ENCODE measurements at regions not wholly inside any gene's neighbourhood (a gene's known extent, or its start where the extent isn't known, plus 50 kb on each side); places are given as distances from the start of the nearest gene placed in this dataset.

DNA sequence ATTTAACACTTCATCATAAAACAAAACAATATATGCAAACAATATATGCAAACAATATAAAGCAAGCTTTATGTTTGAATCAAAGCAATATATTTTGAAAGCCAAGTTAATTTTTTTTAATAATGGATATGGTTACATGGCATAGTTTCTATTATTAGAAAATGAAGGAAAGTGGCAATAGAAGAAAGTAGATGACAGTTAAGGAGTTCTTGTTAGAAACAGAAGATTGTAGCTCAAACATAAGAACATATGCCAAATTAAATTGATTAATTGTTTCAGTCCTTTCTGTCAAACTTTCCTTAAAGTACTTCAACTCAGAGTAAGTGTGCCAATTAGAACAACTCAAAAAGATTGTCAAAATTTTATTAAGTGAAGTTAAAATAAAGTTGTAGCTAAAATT, 1248.3 kb downstream of the SLC16A7 start (continued):
- TF ChIP-seq RBFOX2 (IDR thresholded peaks at IDR 0.05; ENCODE audit: low read depth, low read length) = no peak

DNA sequence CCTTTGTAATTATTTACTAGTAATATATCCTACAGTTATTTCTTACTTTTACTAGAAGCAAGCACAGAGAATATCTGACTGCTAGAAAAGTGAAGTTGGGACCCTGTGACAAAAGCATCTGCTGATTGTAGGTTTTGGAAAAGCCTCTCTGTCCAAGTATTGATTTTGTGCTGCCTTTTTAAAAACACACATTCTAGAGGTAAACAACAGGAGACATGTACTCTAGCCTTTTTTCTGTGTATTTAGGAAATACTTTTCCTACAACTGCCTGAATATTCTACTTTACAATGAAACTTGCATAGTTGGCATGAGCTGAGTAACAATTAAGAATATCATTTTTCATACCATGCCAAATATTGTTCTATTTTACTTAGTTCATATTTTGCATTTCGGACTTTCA, 1249.0 kb downstream of the SLC16A7 start:
- no peak for FAIRE-seq
- BruUV-seq (replicated peaks) = no TSS peak
- H3K9ac ChIP-seq (ENCODE audit: insufficient read depth in 1 of 2, low read depth in 2 of 2, low read length in 2 of 2) = no peak overlapping the region

More for the DNA sequence above, 1249.0 kb downstream of the SLC16A7 start:
- no peaks in the 10 kb centered on the region for H3K79me2 ChIP-seq (ENCODE audit: control insufficient read depth, insufficient read depth, low read length)
- no peaks in the 10 kb centered on the region for H3K36me3 ChIP-seq (ENCODE audit: control insufficient read depth, insufficient read depth, low read length)
- WGBS (ENCODE audit: insufficient coverage, low coverage, missing lambda C conversion rate) = 5% methylated on average over 1 of the region's 1 CpG
- ATAC-seq (no peak), DNase-seq (ENCODE audit: extremely low read depth in 1 of 4, low spot score in 3 of 4) (no peak)
- CTCF ChIA-PET (ENCODE audit: low intra/inter-chr PET ratio) = no interaction called here
- in situ Hi-C loops (cut with MboI) = no loop called here
- no peaks in the 10 kb centered on the region for H3K9me3 ChIP-seq (replicated peaks; ENCODE audit: control insufficient read depth, insufficient read depth, low read depth, low read length)
- H3K4me1 ChIP-seq (replicated peaks in 1 of 2; ENCODE audit: control insufficient read depth in 2 of 2, insufficient read depth in 2 of 2, low read length in 2 of 2) = no peaks in the 10 kb centered on the region
- intact Hi-C loops (cut with micrococcal nuclease) = no loop called here
- no peaks in the 10 kb centered on the region for H3K27me3 ChIP-seq (ENCODE audit: control insufficient read depth in 2 of 2, insufficient read depth in 2 of 2, low read length in 2 of 2)
- H3K9me1 ChIP-seq (ENCODE audit: control insufficient read depth, insufficient read depth, low read length) = no peaks in the 10 kb centered on the region
- POLR2A ChIA-PET = no interaction called here
- no peak overlapping the region for H3K27ac ChIP-seq (ENCODE audit: extremely low read depth, low read depth, low read length)
- TF ChIP-seq TCFL5 (CRISPR knock-in tag; conservative IDR thresholded peaks at IDR 0.05) = no peak
- TF ChIP-seq, protein P1, sequence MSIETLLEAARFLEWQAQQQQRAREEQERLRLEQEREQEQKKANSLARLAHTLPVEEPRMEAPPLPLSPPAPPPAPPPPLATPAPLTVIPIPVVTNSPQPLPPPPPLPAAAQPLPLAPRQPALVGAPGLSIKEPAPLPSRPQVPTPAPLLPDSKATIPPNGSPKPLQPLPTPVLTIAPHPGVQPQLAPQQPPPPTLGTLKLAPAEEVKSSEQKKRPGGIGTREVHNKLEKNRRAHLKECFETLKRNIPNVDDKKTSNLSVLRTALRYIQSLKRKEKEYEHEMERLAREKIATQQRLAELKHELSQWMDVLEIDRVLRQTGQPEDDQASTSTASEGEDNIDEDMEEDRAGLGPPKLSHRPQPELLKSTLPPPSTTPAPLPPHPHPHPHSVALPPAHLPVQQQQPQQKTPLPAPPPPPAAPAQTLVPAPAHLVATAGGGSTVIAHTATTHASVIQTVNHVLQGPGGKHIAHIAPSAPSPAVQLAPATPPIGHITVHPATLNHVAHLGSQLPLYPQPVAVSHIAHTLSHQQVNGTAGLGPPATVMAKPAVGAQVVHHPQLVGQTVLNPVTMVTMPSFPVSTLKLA (conservative IDR thresholded peaks at IDR 0.05) = no peak
- no peak for TF ChIP-seq SUPT5H (IDR thresholded peaks at IDR 0.05)
- TF ChIP-seq SOX6 (IDR thresholded peaks at IDR 0.05) = no peak
- TF ChIP-seq, protein P2, sequence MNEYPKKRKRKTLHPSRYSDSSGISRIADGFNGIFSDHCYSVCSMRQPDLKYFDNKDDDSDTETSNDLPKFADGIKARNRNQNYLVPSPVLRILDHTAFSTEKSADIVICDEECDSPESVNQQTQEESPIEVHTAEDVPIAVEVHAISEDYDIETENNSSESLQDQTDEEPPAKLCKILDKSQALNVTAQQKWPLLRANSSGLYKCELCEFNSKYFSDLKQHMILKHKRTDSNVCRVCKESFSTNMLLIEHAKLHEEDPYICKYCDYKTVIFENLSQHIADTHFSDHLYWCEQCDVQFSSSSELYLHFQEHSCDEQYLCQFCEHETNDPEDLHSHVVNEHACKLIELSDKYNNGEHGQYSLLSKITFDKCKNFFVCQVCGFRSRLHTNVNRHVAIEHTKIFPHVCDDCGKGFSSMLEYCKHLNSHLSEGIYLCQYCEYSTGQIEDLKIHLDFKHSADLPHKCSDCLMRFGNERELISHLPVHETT (CRISPR knock-in tag; conservative IDR thresholded peaks at IDR 0.05 in 1 of 2, IDR thresholded peaks at IDR 0.05 in 1 of 2) = no peak
- TF ChIP-seq PTBP1 (IDR thresholded peaks at IDR 0.05; ENCODE audit: low read depth, low read length) = no peak
- no peak for TF ChIP-seq KHSRP (IDR thresholded peaks at IDR 0.05)
- no peaks in the 10 kb centered on the region for H4K20me1 ChIP-seq (replicated peaks; ENCODE audit: control insufficient read depth, insufficient read depth, low read length)
- no peak overlapping the region for H3K4me3 ChIP-seq
- H3K4me2 ChIP-seq (ENCODE audit: insufficient read depth, low read length) = no peak overlapping the region
- H2AFZ ChIP-seq (ENCODE audit: low read depth, low read length) = no peak overlapping the region

Data from K562 (cell line).